Neural cell (in vitro differentiated cells): ENCODE measurements at regions not wholly inside any gene's neighbourhood (a gene's known extent, or its start where the extent isn't known, plus 50 kb on each side); places are given as distances from the start of the nearest gene placed in this dataset.

Source experiments
- H2AFZ ChIP-seq: fragments of 200-600, 300-800 bp; sonication (generic), shearing (Covaris generic); 2 replicates; pipeline ENCODE4 v1.6.0; 2014; ENCODE audit warnings: low read depth, mild to moderate bottlenecking, antibody characterized with exemption, low read length, moderate library complexity
- H3F3A ChIP-seq: fragments of 200-600 bp; shearing (Covaris generic); 2 replicates; pipeline ENCODE4 v1.6.1; 2016; ENCODE audit warnings: mild to moderate bottlenecking, moderate library complexity, mixed read lengths, antibody characterized with exemption, low read length; ENCODE audit not compliant: insufficient read depth, poor library complexity, severe bottlenecking
- H3K27ac ChIP-seq: fragments of 200-600, 300-800 bp; sonication (generic), shearing (Covaris generic); 2 replicates; pipeline ENCODE4 v1.5.1; 2014; ENCODE audit warnings: mild to moderate bottlenecking, low read length, moderate library complexity
- H3K27me3 ChIP-seq: fragments of 300-800, 200-600 bp; sonication (generic), shearing (Covaris generic); 2 replicates; pipeline ENCODE4 v1.6.0; 2014; ENCODE audit warnings: mild to moderate bottlenecking, low read depth, low read length, moderate library complexity; ENCODE audit not compliant: insufficient read depth
- H3K36me3 ChIP-seq: fragments of 300-800, 200-600 bp; sonication (generic), shearing (Covaris generic); 2 replicates; pipeline ENCODE4 v1.5.1; 2014; ENCODE audit warnings: mild to moderate bottlenecking, antibody characterized with exemption, low read length, moderate library complexity; ENCODE audit not compliant: insufficient read depth
- H3K4me2 ChIP-seq: fragments of 300-800, 200-600 bp; sonication (generic), shearing (Covaris generic); 2 replicates; pipeline ENCODE4 v1.6.0; 2014; ENCODE audit warnings: mild to moderate bottlenecking, low read length
- H3K4me3 ChIP-seq: fragments of 300-800, 200-600 bp; sonication (generic), shearing (Covaris generic); 2 replicates; pipeline ENCODE4 v1.5.1; 2014; ENCODE audit warnings: mild to moderate bottlenecking, low read length, moderate library complexity
- H3K79me2 ChIP-seq: fragments of 200-600 bp; shearing (Covaris generic); replicated peaks from 2 replicates; pipeline ENCODE4 v1.6.0; 2014; ENCODE audit warnings: mild to moderate bottlenecking, low read length, moderate library complexity; ENCODE audit not compliant: insufficient read depth
- H3K9ac ChIP-seq: fragments of 300-800, 200-600 bp; sonication (generic), shearing (Covaris generic); 2 replicates; pipeline ENCODE4 v1.6.1; 2016; ENCODE audit warnings: mild to moderate bottlenecking, low read length, mixed read lengths
- H3K9me2 ChIP-seq: fragments of 200-600 bp; shearing (Covaris generic); 2 replicates; pipeline ENCODE4 v1.6.1; 2016; ENCODE audit warnings: mild to moderate bottlenecking, low read length, mixed read lengths; ENCODE audit not compliant: insufficient read depth
- H3K9me3 ChIP-seq: fragments of 200-600, 300-800 bp; sonication (generic), shearing (Covaris generic); 2 replicates; pipeline ENCODE4 v1.6.1; 2016; ENCODE audit warnings: mild to moderate bottlenecking, mixed run types, low read length, moderate library complexity, mixed read lengths
- H4K20me1 ChIP-seq: fragments of 200-600 bp; shearing (Covaris generic); 2 replicates; pipeline ENCODE4 v1.6.1; 2016; ENCODE audit warnings: mild to moderate bottlenecking, mixed run types; ENCODE audit not compliant: insufficient read depth
- CTCF ChIP-seq: fragments of 450-650 bp; IDR thresholded peaks from 2 replicates; pipeline ENCODE4 v1.5.1; 2014; ENCODE audit warnings: antibody characterized with exemption, mild to moderate bottlenecking, moderate library complexity; ENCODE audit not compliant: poor library complexity, severe bottlenecking
- EP300 ChIP-seq: fragments of 450-650 bp; conservative IDR thresholded peaks from 2 replicates; pipeline ENCODE4 v1.6.1; 2014; ENCODE audit warnings: antibody characterized with exemption, mild to moderate bottlenecking, moderate library complexity; ENCODE audit not compliant: poor library complexity, severe bottlenecking
- EZH2 ChIP-seq: fragments of 200-600, 300-800 bp; shearing (Covaris generic), sonication (generic); IDR thresholded peaks from 2 replicates; pipeline ENCODE4 v1.6.1; 2014; ENCODE audit warnings: antibody characterized with exemption, low read length, borderline replicate concordance, mild to moderate bottlenecking; ENCODE audit not compliant: insufficient read depth, poor library complexity, severe bottlenecking
- MXI1 ChIP-seq: fragments of 450-650 bp; conservative IDR thresholded peaks from 2 replicates; pipeline ENCODE4 v1.6.1; 2014; ENCODE audit warnings: antibody characterized with exemption, mild to moderate bottlenecking; ENCODE audit not compliant: poor library complexity, severe bottlenecking
- POLR2AphosphoS5 ChIP-seq: IDR thresholded peaks from 2 replicates; pipeline ENCODE4 v1.6.1; 2012
- RAD21 ChIP-seq: fragments of 450-650 bp; conservative IDR thresholded peaks from 2 replicates; pipeline ENCODE4 v1.6.1; 2014; ENCODE audit warnings: antibody characterized with exemption, mild to moderate bottlenecking, moderate library complexity
- SMC3 ChIP-seq: fragments of 450-650 bp; conservative IDR thresholded peaks from 2 replicates; pipeline ENCODE4 v1.6.1; 2014; ENCODE audit warnings: antibody characterized with exemption, mild to moderate bottlenecking, moderate library complexity; ENCODE audit not compliant: poor library complexity
- TAF1 ChIP-seq: IDR thresholded peaks from 2 replicates; pipeline ENCODE4 v1.6.1; 2012; ENCODE audit warnings: low read depth
- TF ChIP-seq, protein P1 (sequence below): IDR thresholded peaks from 2 replicates; pipeline ENCODE4 v1.6.1; 2012; ENCODE audit warnings: borderline replicate concordance

- Histone ChIP-seq H3K9me3 (no peaks in the 10 kb centered on the region), H3K36me3 (no peaks in the 10 kb centered on the region), H4K20me1 (no peaks in the 10 kb centered on the region)
Measured at GRCh38 chrX:88977835-88978234, 230.8 kb downstream of the CPXCR1 start.

GRCh38 chrX:88982183-88982582 is 235.2 kb downstream of the CPXCR1 start:
- Histone ChIP-seq H3K9me3 (no peaks in the 10 kb centered on the region), H3K27ac (no peak overlapping the region), H3K79me2 (no peaks in the 10 kb centered on the region), H4K20me1 (no peaks in the 10 kb centered on the region), H3K36me3 (no peaks in the 10 kb centered on the region), H3K4me2 (no peak overlapping the region), H2AFZ (no peak overlapping the region), H3F3A (no peaks in the 10 kb centered on the region), H3K9me2 (no peaks in the 10 kb centered on the region), H3K9ac (no peak overlapping the region), H3K27me3 (no peaks in the 10 kb centered on the region), H3K4me3 (no peak overlapping the region)
- TF ChIP-seq MXI1 (no peak), POLR2AphosphoS5 (no peak), EP300 (no peak), RAD21 (no peak), CTCF (no peak), EZH2 (no peak), SMC3 (no peak), TAF1 (no peak)
- TF ChIP-seq, protein P1, sequence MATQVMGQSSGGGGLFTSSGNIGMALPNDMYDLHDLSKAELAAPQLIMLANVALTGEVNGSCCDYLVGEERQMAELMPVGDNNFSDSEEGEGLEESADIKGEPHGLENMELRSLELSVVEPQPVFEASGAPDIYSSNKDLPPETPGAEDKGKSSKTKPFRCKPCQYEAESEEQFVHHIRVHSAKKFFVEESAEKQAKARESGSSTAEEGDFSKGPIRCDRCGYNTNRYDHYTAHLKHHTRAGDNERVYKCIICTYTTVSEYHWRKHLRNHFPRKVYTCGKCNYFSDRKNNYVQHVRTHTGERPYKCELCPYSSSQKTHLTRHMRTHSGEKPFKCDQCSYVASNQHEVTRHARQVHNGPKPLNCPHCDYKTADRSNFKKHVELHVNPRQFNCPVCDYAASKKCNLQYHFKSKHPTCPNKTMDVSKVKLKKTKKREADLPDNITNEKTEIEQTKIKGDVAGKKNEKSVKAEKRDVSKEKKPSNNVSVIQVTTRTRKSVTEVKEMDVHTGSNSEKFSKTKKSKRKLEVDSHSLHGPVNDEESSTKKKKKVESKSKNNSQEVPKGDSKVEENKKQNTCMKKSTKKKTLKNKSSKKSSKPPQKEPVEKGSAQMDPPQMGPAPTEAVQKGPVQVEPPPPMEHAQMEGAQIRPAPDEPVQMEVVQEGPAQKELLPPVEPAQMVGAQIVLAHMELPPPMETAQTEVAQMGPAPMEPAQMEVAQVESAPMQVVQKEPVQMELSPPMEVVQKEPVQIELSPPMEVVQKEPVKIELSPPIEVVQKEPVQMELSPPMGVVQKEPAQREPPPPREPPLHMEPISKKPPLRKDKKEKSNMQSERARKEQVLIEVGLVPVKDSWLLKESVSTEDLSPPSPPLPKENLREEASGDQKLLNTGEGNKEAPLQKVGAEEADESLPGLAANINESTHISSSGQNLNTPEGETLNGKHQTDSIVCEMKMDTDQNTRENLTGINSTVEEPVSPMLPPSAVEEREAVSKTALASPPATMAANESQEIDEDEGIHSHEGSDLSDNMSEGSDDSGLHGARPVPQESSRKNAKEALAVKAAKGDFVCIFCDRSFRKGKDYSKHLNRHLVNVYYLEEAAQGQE: no peak

More at GRCh38 chrX:88977835-88978234, 230.8 kb downstream of the CPXCR1 start:
- Histone ChIP-seq H3K9ac (no peak overlapping the region), H2AFZ (no peak overlapping the region), H3K27ac (no peak overlapping the region), H3F3A (no peaks in the 10 kb centered on the region), H3K4me3 (no peak overlapping the region), H3K4me2 (no peak overlapping the region), H3K27me3 (no peaks in the 10 kb centered on the region), H3K79me2 (no peaks in the 10 kb centered on the region), H3K9me2 (no peaks in the 10 kb centered on the region)
- TF ChIP-seq RAD21 (no peak), CTCF (no peak), POLR2AphosphoS5 (no peak), EZH2 (no peak), EP300 (no peak), SMC3 (no peak), TAF1 (no peak)
- TF ChIP-seq, protein P1: no peak
